Colonic mucosa (tissue), 4 donors: ENCODE measurements at regions not wholly inside any gene's neighbourhood (a gene's known extent, or its start where the extent isn't known, plus 50 kb on each side); places are given as distances from the start of the nearest gene placed in this dataset.

Experiments used
- DNase-seq: peaks from one replicate; pipeline ENCODE4 v3.0.0-alpha.2; 2020
- H3K27ac ChIP-seq: fragments of 200-600 bp; one replicate; pipeline ENCODE4 v1.8.0; 2021
- H3K27me3 ChIP-seq: fragments of 200-600 bp; one replicate; pipeline ENCODE4 v1.8.0; 2021
- H3K36me3 ChIP-seq: fragments of 200-600 bp; one replicate; pipeline ENCODE4 v1.8.0; 2021
- H3K4me1 ChIP-seq: fragments of 200-600 bp; one replicate; pipeline ENCODE4 v1.8.0; 2021; ENCODE audit warnings: mild to moderate bottlenecking
- H3K4me3 ChIP-seq: fragments of 200-600 bp; one replicate; pipeline ENCODE4 v1.8.0; 2021
- H3K9ac ChIP-seq, 2 donors: one replicate each; pipeline ENCODE4 v1.7.0; 2013; ENCODE audit warnings: control low read depth in 2 of 2, low read depth in 2 of 2, low read length in 2 of 2
- H3K9me3 ChIP-seq: fragments of 200-600 bp; one replicate; pipeline ENCODE4 v1.8.0; 2021
- intact Hi-C: fragments of 100-400 bp; cut with DNase I; formaldehyde crosslinking; loops from one replicate; pipeline ENCODE4 v1.14.1; 2022
- TF ChIP-seq, protein P1 (sequence below): fragments of 200-600 bp; IDR thresholded peaks from one replicate; pipeline ENCODE4 v1.8.0; 2022; ENCODE audit warnings: antibody characterized with exemption, mild to moderate bottlenecking
- donor health status: healthy.
- donor health status: DM: no; HTN: no; CAD: no.
- donor health status: DM: no; HTN: no; CAD: no.

GRCh38 chr10:131689016-131689415 is 211.8 kb upstream of the PPP2R2D start:
- DNase-seq = no peak
- no peak overlapping the region for H3K4me3 ChIP-seq
- no peaks in the 10 kb centered on the region for H3K27me3 ChIP-seq
- no peaks in the 10 kb centered on the region for H3K36me3 ChIP-seq
- H3K4me1 ChIP-seq = no peaks in the 10 kb centered on the region
- H3K9ac ChIP-seq = no peak overlapping the region
- TF ChIP-seq, protein P1, sequence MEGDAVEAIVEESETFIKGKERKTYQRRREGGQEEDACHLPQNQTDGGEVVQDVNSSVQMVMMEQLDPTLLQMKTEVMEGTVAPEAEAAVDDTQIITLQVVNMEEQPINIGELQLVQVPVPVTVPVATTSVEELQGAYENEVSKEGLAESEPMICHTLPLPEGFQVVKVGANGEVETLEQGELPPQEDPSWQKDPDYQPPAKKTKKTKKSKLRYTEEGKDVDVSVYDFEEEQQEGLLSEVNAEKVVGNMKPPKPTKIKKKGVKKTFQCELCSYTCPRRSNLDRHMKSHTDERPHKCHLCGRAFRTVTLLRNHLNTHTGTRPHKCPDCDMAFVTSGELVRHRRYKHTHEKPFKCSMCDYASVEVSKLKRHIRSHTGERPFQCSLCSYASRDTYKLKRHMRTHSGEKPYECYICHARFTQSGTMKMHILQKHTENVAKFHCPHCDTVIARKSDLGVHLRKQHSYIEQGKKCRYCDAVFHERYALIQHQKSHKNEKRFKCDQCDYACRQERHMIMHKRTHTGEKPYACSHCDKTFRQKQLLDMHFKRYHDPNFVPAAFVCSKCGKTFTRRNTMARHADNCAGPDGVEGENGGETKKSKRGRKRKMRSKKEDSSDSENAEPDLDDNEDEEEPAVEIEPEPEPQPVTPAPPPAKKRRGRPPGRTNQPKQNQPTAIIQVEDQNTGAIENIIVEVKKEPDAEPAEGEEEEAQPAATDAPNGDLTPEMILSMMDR = no peak
- no peak overlapping the region for H3K27ac ChIP-seq
- intact Hi-C loops = no loop called here
- no peaks in the 10 kb centered on the region for H3K9me3 ChIP-seq

GRCh38 chr10:131689486-131689885 is 211.3 kb upstream of the PPP2R2D start:
- Histone ChIP-seq H3K4me1 (no peaks in the 10 kb centered on the region), H3K9ac (no peak overlapping the region), H3K9me3 (no peaks in the 10 kb centered on the region), H3K4me3 (no peak overlapping the region), H3K27me3 (no peaks in the 10 kb centered on the region), H3K36me3 (no peaks in the 10 kb centered on the region), H3K27ac (no peak overlapping the region)
- TF ChIP-seq, protein P1 = no peak
- intact Hi-C loops = no loop called here
- DNase-seq = no peak

DNA sequence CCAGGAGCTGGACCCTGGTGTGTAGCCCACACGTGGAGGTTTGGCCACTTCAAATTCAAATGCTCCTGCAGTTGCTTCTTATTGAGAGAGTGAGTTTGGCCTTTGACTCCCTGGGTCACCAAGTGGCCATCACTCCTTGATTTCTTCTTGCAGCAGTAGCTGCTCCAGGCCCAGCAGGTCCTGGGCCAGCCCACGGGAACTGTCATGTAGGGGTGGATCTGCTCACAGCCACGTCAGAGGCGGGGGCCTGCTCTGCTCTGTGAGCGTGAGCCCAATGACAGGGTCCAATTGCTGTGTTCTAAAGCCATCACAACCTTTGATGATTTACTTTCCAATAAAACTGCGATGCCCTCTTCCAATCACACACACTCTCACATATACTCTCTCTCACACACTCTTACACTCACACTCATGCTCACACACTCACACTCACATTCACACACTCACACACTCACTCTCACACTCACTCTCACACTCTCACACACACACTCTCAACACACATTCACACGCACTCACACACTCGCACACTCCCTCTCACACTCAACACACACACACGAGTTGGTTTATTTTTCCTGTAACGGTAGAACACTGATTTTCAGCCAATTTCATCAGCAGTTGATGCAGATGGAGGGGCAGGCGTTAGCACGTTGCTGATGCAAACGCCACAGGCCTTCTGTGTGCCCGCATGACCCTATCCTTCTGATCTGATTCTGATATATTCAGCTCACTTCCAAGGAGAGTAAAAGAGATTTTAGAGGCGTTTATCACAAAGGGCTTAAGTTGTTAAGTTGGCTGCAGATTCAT is 210.7 kb upstream of the PPP2R2D start:
- H3K4me1 ChIP-seq = no peaks in the 10 kb centered on the region
- H3K9ac ChIP-seq = no peak overlapping the region
- no peaks in the 10 kb centered on the region for H3K9me3 ChIP-seq
- H3K27me3 ChIP-seq = no peaks in the 10 kb centered on the region
- TF ChIP-seq, protein P1 = no peak
- intact Hi-C loops = no loop called here
- no peak overlapping the region for H3K4me3 ChIP-seq
- H3K27ac ChIP-seq = no peak overlapping the region
- H3K36me3 ChIP-seq = no peaks in the 10 kb centered on the region
- DNase-seq = no peak

GRCh38 chr10:131690805-131691239 is 210.0 kb upstream of the PPP2R2D start:
- no peak overlapping the region for H3K4me3 ChIP-seq
- no peak overlapping the region for H3K9ac ChIP-seq
- no peaks in the 10 kb centered on the region for H3K36me3 ChIP-seq
- no peaks in the 10 kb centered on the region for H3K27me3 ChIP-seq
- no peak for DNase-seq
- intact Hi-C loops = no loop called here
- H3K9me3 ChIP-seq = no peaks in the 10 kb centered on the region
- TF ChIP-seq, protein P1 = no peak
- H3K27ac ChIP-seq = no peak overlapping the region
- no peaks in the 10 kb centered on the region for H3K4me1 ChIP-seq

DNA sequence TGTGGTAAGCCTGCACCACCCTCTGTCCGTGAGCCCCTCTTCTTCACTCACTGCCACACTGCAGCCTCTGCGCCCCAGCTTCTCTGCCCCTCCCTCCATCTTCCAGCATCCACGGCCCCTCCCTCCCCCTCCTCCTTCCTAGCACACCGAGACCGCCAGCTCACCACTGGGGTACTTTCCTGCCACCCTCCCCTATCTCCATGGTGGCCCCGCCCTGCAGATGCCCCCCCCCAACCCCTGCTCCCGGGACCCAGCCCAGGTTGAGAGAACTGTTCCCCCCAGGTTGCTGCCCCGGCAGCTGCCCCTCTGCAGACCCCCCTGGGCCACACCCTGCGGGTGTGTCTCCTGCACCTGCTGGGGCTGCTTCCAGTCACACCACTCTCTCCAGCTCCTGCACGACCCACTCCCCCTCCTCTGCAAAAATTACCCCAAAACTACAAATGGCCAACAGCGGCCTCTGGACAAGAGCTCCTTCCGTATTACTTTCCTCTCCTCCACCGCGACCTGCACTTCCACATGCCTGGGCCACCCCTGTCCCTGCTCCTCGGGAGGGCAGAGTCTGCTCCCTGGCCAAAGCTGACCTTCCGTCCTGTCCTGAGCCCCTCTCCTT is 209.2 kb upstream of the PPP2R2D start:
- intact Hi-C loops = no loop called here
- Histone ChIP-seq H3K9me3 (no peaks in the 10 kb centered on the region), H3K27me3 (no peaks in the 10 kb centered on the region), H3K4me3 (no peak overlapping the region), H3K27ac (no peak overlapping the region), H3K36me3 (no peaks in the 10 kb centered on the region), H3K9ac (no peak overlapping the region), H3K4me1 (no peaks in the 10 kb centered on the region)
- TF ChIP-seq, protein P1 = no peak
- no peak for DNase-seq
